ENCODE measurements at regions not wholly inside any gene's neighbourhood (a gene's known extent, or its start where the extent isn't known, plus 50 kb on each side); places are given as distances from the start of the nearest gene placed in this dataset.

- no peaks in the 10 kb centered on the region for H3K9me3 ChIP-seq
- no peaks in the 10 kb centered on the region for H3K27me3 ChIP-seq (ENCODE audit: low read depth)
- no peak overlapping the region for H3K4me3 ChIP-seq
- H3K4me1 ChIP-seq = no peaks in the 10 kb centered on the region
- no peak for DNase-seq (ENCODE audit: low spot score in 2 of 2)
- H3K36me3 ChIP-seq (replicated peaks) = no peaks in the 10 kb centered on the region
- in situ Hi-C loops (cut with MboI; ENCODE audit: low sequenced_read_pairs) = no loop called here
Observed at GRCh38 chr1:209064850-209065706, 518.4 kb upstream of the CAMK1G start.

- in situ Hi-C loops (cut with MboI; ENCODE audit: low sequenced_read_pairs) = no loop called here
- Histone ChIP-seq H3K27me3 (ENCODE audit: low read depth) (no peaks in the 10 kb centered on the region), H3K4me3 (no peak overlapping the region), H3K9me3 (no peaks in the 10 kb centered on the region), H3K4me1 (no peaks in the 10 kb centered on the region), H3K36me3 (replicated peaks) (no peaks in the 10 kb centered on the region)
- no peak for DNase-seq (ENCODE audit: low spot score in 2 of 2)
Observed at GRCh38 chr1:209072481-209072880, 511.0 kb upstream of the CAMK1G start.

- in situ Hi-C loops (cut with MboI; ENCODE audit: low sequenced_read_pairs) = no loop called here
- DNase-seq (ENCODE audit: low spot score in 2 of 2) = no peak
Observed at GRCh38 chr1:209073879-209074278, 509.6 kb upstream of the CAMK1G start.

GRCh38 chr1:209074575-209075250, 508.8 kb upstream of the CAMK1G start:
- Histone ChIP-seq H3K4me1 (no peaks in the 10 kb centered on the region), H3K27me3 (ENCODE audit: low read depth) (no peaks in the 10 kb centered on the region), H3K4me3 (no peak overlapping the region), H3K9me3 (no peaks in the 10 kb centered on the region), H3K36me3 (replicated peaks) (no peaks in the 10 kb centered on the region)
- DNase-seq (ENCODE audit: low spot score in 2 of 2) = no peak
- in situ Hi-C loops (cut with MboI; ENCODE audit: low sequenced_read_pairs) = no loop called here

More at GRCh38 chr1:209073879-209074278, 509.6 kb upstream of the CAMK1G start:
- no peaks in the 10 kb centered on the region for H3K4me1 ChIP-seq
- no peaks in the 10 kb centered on the region for H3K9me3 ChIP-seq
- H3K27me3 ChIP-seq (ENCODE audit: low read depth) = no peaks in the 10 kb centered on the region
- no peak overlapping the region for H3K4me3 ChIP-seq
- no peaks in the 10 kb centered on the region for H3K36me3 ChIP-seq (replicated peaks)

GRCh38 chr1:209076688-209077087, 506.8 kb upstream of the CAMK1G start:
- Histone ChIP-seq H3K4me3 (no peak overlapping the region), H3K4me1 (no peaks in the 10 kb centered on the region), H3K36me3 (replicated peaks) (no peaks in the 10 kb centered on the region), H3K9me3 (no peaks in the 10 kb centered on the region), H3K27me3 (ENCODE audit: low read depth) (no peaks in the 10 kb centered on the region)
- in situ Hi-C loops (cut with MboI; ENCODE audit: low sequenced_read_pairs) = no loop called here
- peak in 1 of 2 experiments; percentile 13 for DNase-seq (ENCODE audit: low spot score in 2 of 2)

- no peak for DNase-seq (ENCODE audit: low spot score in 2 of 2)
- Histone ChIP-seq H3K9me3 (no peaks in the 10 kb centered on the region), H3K27me3 (ENCODE audit: low read depth) (no peaks in the 10 kb centered on the region), H3K36me3 (replicated peaks) (no peaks in the 10 kb centered on the region), H3K4me3 (no peak overlapping the region), H3K4me1 (no peaks in the 10 kb centered on the region)
- in situ Hi-C loops (cut with MboI; ENCODE audit: low sequenced_read_pairs) = no loop called here
Observed at GRCh38 chr1:209080170-209080781, 503.2 kb upstream of the CAMK1G start.

- Histone ChIP-seq H3K9me3 (no peaks in the 10 kb centered on the region), H3K4me3 (no peak overlapping the region), H3K36me3 (replicated peaks) (no peaks in the 10 kb centered on the region), H3K4me1 (no peaks in the 10 kb centered on the region), H3K27me3 (ENCODE audit: low read depth) (no peaks in the 10 kb centered on the region)
- in situ Hi-C loops (cut with MboI; ENCODE audit: low sequenced_read_pairs) = no loop called here
- no peak for DNase-seq (ENCODE audit: low spot score in 2 of 2)
Observed at GRCh38 chr1:209086486-209087192, 496.9 kb upstream of the CAMK1G start.

GRCh38 chr1:209094384-209094783, 489.1 kb upstream of the CAMK1G start:
- Histone ChIP-seq H3K9me3 (no peaks in the 10 kb centered on the region), H3K4me3 (no peak overlapping the region), H3K4me1 (no peaks in the 10 kb centered on the region), H3K27me3 (ENCODE audit: low read depth) (no peaks in the 10 kb centered on the region), H3K36me3 (replicated peaks) (no peaks in the 10 kb centered on the region)
- no peak for DNase-seq (ENCODE audit: low spot score in 2 of 2)
- in situ Hi-C loops (cut with MboI; ENCODE audit: low sequenced_read_pairs) = no loop called here

GRCh38 chr1:209095627-209096595, 487.6 kb upstream of the CAMK1G start:
- no peak for DNase-seq (ENCODE audit: low spot score in 2 of 2)
- Histone ChIP-seq H3K36me3 (replicated peaks) (no peaks in the 10 kb centered on the region), H3K27me3 (ENCODE audit: low read depth) (no peaks in the 10 kb centered on the region), H3K4me3 (no peak overlapping the region), H3K4me1 (no peaks in the 10 kb centered on the region), H3K9me3 (no peaks in the 10 kb centered on the region)
- in situ Hi-C loops (cut with MboI; ENCODE audit: low sequenced_read_pairs) = no loop called here

GRCh38 chr1:209100460-209100859, 483.1 kb upstream of the CAMK1G start:
- in situ Hi-C loops (cut with MboI; ENCODE audit: low sequenced_read_pairs) = no loop called here
- H3K4me1 ChIP-seq = no peaks in the 10 kb centered on the region
- DNase-seq (ENCODE audit: low spot score in 2 of 2) = no peak
- no peaks in the 10 kb centered on the region for H3K36me3 ChIP-seq (replicated peaks)
- no peak overlapping the region for H3K4me3 ChIP-seq
- no peaks in the 10 kb centered on the region for H3K9me3 ChIP-seq
- H3K27me3 ChIP-seq (ENCODE audit: low read depth) = peaks cover 5% of the 10 kb centered on the region; the same call in 1 of the 2 replicates

GRCh38 chr1:209101106-209101505, 482.4 kb upstream of the CAMK1G start:
- H3K36me3 ChIP-seq (replicated peaks) = no peaks in the 10 kb centered on the region
- H3K9me3 ChIP-seq = no peaks in the 10 kb centered on the region
- no peak overlapping the region for H3K4me3 ChIP-seq
- peaks cover 5% of the 10 kb centered on the region; the same call in 1 of the 2 replicates for H3K27me3 ChIP-seq (ENCODE audit: low read depth)
- in situ Hi-C loops (cut with MboI; ENCODE audit: low sequenced_read_pairs) = no loop called here
- H3K4me1 ChIP-seq = no peaks in the 10 kb centered on the region
- DNase-seq (ENCODE audit: low spot score in 2 of 2) = no peak

GRCh38 chr1:209102120-209102519, 481.4 kb upstream of the CAMK1G start:
- Histone ChIP-seq H3K9me3 (no peaks in the 10 kb centered on the region), H3K4me1 (no peaks in the 10 kb centered on the region), H3K4me3 (no peak overlapping the region), H3K36me3 (replicated peaks) (no peaks in the 10 kb centered on the region), H3K27me3 (ENCODE audit: low read depth) (peaks cover 5% of the 10 kb centered on the region; the same call in 1 of the 2 replicates)
- DNase-seq (ENCODE audit: low spot score in 2 of 2) = no peak
- in situ Hi-C loops (cut with MboI; ENCODE audit: low sequenced_read_pairs) = no loop called here

GRCh38 chr1:209102531-209102930, 481.0 kb upstream of the CAMK1G start:
- Histone ChIP-seq H3K9me3 (no peaks in the 10 kb centered on the region), H3K4me1 (no peaks in the 10 kb centered on the region), H3K4me3 (no peak overlapping the region), H3K27me3 (ENCODE audit: low read depth) (peaks cover 5% of the 10 kb centered on the region; the same call in 1 of the 2 replicates), H3K36me3 (replicated peaks) (no peaks in the 10 kb centered on the region)
- in situ Hi-C loops (cut with MboI; ENCODE audit: low sequenced_read_pairs) = no loop called here
- no peak for DNase-seq (ENCODE audit: low spot score in 2 of 2)
